DOHH2 (cell line): ENCODE measurements at regions not wholly inside any gene's neighbourhood (a gene's known extent, or its start where the extent isn't known, plus 50 kb on each side); places are given as distances from the start of the nearest gene placed in this dataset.
A peak's percentile ranks its signal among the peaks of the same experiment; 100 is the strongest.

Experiments used
- H3F3A ChIP-seq: fragments of 200-600 bp; sonication (generic), shearing (Covaris generic); 2 replicates; pipeline ENCODE4 v1.6.0; 2016; ENCODE audit warnings: antibody characterized with exemption, mild to moderate bottlenecking; ENCODE audit not compliant: control insufficient read depth, insufficient read depth
- H3K27ac ChIP-seq: fragments of 200-600 bp; sonication (generic); 2 replicates; pipeline ENCODE4 v1.5.1; 2014; ENCODE audit warnings: low read depth, mild to moderate bottlenecking, low read length, moderate library complexity
- H3K27me3 ChIP-seq: fragments of 200-600 bp; sonication (generic); 2 replicates; pipeline ENCODE4 v1.6.1; 2014; ENCODE audit warnings: mild to moderate bottlenecking, low read length, mixed read lengths; ENCODE audit not compliant: control insufficient read depth
- H3K36me3 ChIP-seq: fragments of 200-600 bp; sonication (generic); 2 replicates; pipeline ENCODE4 v1.6.1; 2014; ENCODE audit warnings: mild to moderate bottlenecking, low read length, moderate library complexity, mixed read lengths; ENCODE audit not compliant: control insufficient read depth
- H3K4me1 ChIP-seq: fragments of 200-600 bp; sonication (generic); 2 replicates; pipeline ENCODE4 v1.6.1; 2014; ENCODE audit warnings: mild to moderate bottlenecking, low read length, mixed read lengths; ENCODE audit not compliant: control insufficient read depth
- H3K4me2 ChIP-seq: fragments of 200-600 bp; sonication (generic); 2 replicates; pipeline ENCODE4 v1.6.0; 2014; ENCODE audit warnings: mild to moderate bottlenecking, low read length, moderate library complexity
- H3K4me3 ChIP-seq: fragments of 200-600 bp; sonication (generic); 2 replicates; pipeline ENCODE4 v1.5.1; 2014; ENCODE audit warnings: mild to moderate bottlenecking, low read length, mixed read lengths
- H3K79me2 ChIP-seq: fragments of 200-600 bp; sonication (generic); 2 replicates; pipeline ENCODE4 v1.6.1; 2014; ENCODE audit warnings: mild to moderate bottlenecking, low read length, mixed read lengths; ENCODE audit not compliant: control insufficient read depth
- H3K9me2 ChIP-seq: fragments of 200-600 bp; sonication (generic); replicated peaks from 2 replicates; pipeline ENCODE4 v1.6.1; 2014; ENCODE audit warnings: mild to moderate bottlenecking, low read length, mixed read lengths; ENCODE audit not compliant: control insufficient read depth
- H3K9me3 ChIP-seq: fragments of 200-600 bp; sonication (generic); 2 replicates; pipeline ENCODE4 v1.6.1; 2014; ENCODE audit warnings: antibody characterized with exemption, low read length, mixed read lengths; ENCODE audit not compliant: control insufficient read depth, insufficient read depth
- H4K20me1 ChIP-seq: fragments of 200-600 bp; sonication (generic); 2 replicates; pipeline ENCODE4 v1.6.0; 2014; ENCODE audit warnings: low read depth, mild to moderate bottlenecking, antibody characterized with exemption, low read length, moderate library complexity; ENCODE audit not compliant: control insufficient read depth, insufficient read depth
- EZH2phosphoT487 ChIP-seq: fragments of 200-600 bp; sonication (generic); IDR thresholded peaks from 2 replicates; pipeline ENCODE4 v1.6.1; 2017; ENCODE audit warnings: borderline replicate concordance, mild to moderate bottlenecking, antibody characterized with exemption, low read length, moderate library complexity, mixed read lengths
- TF ChIP-seq, protein P1 (sequence below): fragments of 200-600 bp; sonication (generic); IDR thresholded peaks from one replicate; pipeline ENCODE4 v1.5.1; 2014; ENCODE audit warnings: antibody characterized with exemption, mild to moderate bottlenecking, low read depth, low read length; ENCODE audit not compliant: poor library complexity, severe bottlenecking

DNA sequence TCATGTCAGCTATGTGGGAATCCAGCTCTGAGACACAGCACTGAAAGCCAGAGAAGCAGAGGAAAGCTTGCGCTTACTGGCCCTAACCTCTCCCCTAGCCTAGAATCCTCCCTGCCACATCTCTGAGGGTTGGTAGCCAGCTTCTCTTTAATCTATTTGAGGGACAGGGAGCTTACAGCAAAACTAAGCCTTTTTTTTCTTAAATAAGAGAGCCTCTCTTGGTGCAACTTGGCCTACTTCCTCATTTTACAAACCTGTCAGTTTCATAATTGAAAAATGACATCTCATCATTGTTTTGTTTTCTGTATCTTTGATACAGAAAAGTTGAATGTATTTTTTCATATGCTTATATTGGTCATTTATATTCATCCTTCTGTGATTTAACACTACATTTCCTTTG lies 193.9 kb downstream of the ZNF621 start:
- Histone ChIP-seq H3K4me2 (peak overlapping the region; percentile 8), H3K9me2 (no peaks in the 10 kb centered on the region), H3F3A (no peaks in the 10 kb centered on the region), H3K27ac (no peak overlapping the region; the same call in 1 of the 2 replicates), H4K20me1 (no peaks in the 10 kb centered on the region), H3K9me3 (no peaks in the 10 kb centered on the region), H3K27me3 (0 out of 2 replicates have a peak, but pooled peaks cover 2% of the 10 kb centered on the region), H3K4me1 (peaks cover 38% of the 10 kb centered on the region), H3K79me2 (no peaks in the 10 kb centered on the region), H3K4me3 (no peak overlapping the region), H3K36me3 (no peaks in the 10 kb centered on the region)
- TF ChIP-seq, protein P1, sequence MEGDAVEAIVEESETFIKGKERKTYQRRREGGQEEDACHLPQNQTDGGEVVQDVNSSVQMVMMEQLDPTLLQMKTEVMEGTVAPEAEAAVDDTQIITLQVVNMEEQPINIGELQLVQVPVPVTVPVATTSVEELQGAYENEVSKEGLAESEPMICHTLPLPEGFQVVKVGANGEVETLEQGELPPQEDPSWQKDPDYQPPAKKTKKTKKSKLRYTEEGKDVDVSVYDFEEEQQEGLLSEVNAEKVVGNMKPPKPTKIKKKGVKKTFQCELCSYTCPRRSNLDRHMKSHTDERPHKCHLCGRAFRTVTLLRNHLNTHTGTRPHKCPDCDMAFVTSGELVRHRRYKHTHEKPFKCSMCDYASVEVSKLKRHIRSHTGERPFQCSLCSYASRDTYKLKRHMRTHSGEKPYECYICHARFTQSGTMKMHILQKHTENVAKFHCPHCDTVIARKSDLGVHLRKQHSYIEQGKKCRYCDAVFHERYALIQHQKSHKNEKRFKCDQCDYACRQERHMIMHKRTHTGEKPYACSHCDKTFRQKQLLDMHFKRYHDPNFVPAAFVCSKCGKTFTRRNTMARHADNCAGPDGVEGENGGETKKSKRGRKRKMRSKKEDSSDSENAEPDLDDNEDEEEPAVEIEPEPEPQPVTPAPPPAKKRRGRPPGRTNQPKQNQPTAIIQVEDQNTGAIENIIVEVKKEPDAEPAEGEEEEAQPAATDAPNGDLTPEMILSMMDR, result no peak
- no peak for TF ChIP-seq EZH2phosphoT487

DNA sequence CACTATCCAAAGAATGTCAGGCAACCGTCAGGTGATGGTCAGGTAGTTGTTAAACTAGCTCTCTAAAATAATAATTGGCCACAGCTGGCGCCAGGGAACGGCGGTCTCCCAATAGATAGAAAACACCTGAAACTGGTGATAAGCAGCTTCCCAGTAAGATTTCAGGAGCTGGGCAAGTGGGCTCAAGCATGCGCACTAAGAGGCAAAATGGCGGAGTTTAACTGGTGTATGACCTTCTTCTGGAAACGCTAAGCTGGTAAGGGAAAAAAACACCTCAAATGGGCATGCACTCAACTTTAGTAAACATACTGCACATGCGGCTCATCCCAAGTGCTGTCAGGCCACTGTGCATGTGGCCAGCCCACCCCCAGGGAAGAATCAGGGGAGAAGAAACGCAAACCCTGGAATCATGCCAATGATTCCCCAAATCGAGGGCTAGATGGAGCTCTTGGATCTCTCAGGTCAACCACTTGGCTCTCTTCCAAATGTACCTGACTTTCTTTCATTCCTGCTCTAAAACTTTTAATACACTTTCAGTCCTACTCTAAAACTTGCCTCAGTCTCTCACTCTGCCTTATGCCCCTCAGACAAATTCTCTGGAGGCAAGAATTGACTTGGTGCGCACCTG lies 195.0 kb downstream of the ZNF621 start:
- Histone ChIP-seq H3K36me3 (no peaks in the 10 kb centered on the region), H3K79me2 (no peaks in the 10 kb centered on the region), H4K20me1 (no peaks in the 10 kb centered on the region), H3K4me2 (no peak overlapping the region), H3K27me3 (0 out of 2 replicates have a peak, but pooled peaks cover 2% of the 10 kb centered on the region), H3K9me2 (no peaks in the 10 kb centered on the region), H3K27ac (no peak overlapping the region), H3K4me3 (no peak overlapping the region), H3K4me1 (peaks cover 27% of the 10 kb centered on the region), H3F3A (no peaks in the 10 kb centered on the region), H3K9me3 (no peaks in the 10 kb centered on the region)
- no peak for TF ChIP-seq EZH2phosphoT487
- TF ChIP-seq, protein P1, result no peak

DNA sequence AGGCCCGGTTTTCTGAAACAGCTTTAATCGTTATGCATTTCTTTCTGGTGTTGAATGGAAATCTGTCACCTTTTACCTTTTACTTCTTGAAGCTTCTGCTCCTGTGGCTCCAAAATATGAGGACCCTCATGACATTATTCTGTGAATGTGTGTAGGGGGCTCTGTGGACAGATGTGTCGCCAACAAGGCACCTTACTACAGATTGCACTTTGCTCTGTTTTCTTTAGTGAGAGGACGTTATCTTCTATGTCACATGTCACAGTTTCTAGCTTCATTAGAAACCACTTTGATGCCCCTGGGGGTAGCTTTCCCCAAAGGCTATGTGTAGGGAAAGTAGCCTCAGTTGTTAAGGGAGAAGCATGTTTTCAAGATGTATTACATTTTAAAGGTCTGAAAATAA lies 195.6 kb downstream of the ZNF621 start:
- 0 out of 2 replicates have a peak, but pooled peaks cover 2% of the 10 kb centered on the region for H3K27me3 ChIP-seq
- H3K36me3 ChIP-seq, result no peaks in the 10 kb centered on the region
- H3K4me3 ChIP-seq, result no peak overlapping the region
- TF ChIP-seq, protein P1, result no peak
- TF ChIP-seq EZH2phosphoT487, result no peak
- H3K4me1 ChIP-seq, result peaks cover 21% of the 10 kb centered on the region
- no peak overlapping the region for H3K4me2 ChIP-seq
- no peaks in the 10 kb centered on the region for H3K9me2 ChIP-seq
- H3K79me2 ChIP-seq, result no peaks in the 10 kb centered on the region
- no peak overlapping the region for H3K27ac ChIP-seq
- no peaks in the 10 kb centered on the region for H3F3A ChIP-seq
- H4K20me1 ChIP-seq, result no peaks in the 10 kb centered on the region
- H3K9me3 ChIP-seq, result no peaks in the 10 kb centered on the region
